NT2/D1 (cell line): ENCODE measurements at regions not wholly inside any gene's neighbourhood (a gene's known extent, or its start where the extent isn't known, plus 50 kb on each side); places are given as distances from the start of the nearest gene placed in this dataset.

Source experiments
- DNase-seq: peaks from one replicate; pipeline ENCODE4 v3.0.0-alpha.2; 2011; ENCODE audit warnings: low read depth, low spot score
- H3K27me3 ChIP-seq: 2 replicates; pipeline ENCODE4 v1.6.0; 2011; ENCODE audit warnings: mild to moderate bottlenecking; ENCODE audit not compliant: insufficient read length, insufficient read depth
- H3K36me3 ChIP-seq: 2 replicates; pipeline ENCODE4 v1.6.1; 2011; ENCODE audit warnings: mild to moderate bottlenecking, low read length, mixed read lengths; ENCODE audit not compliant: insufficient read depth, insufficient read length
- H3K4me1 ChIP-seq: 2 replicates; pipeline ENCODE4 v1.5.1; 2011; ENCODE audit not compliant: insufficient read depth, insufficient read length
- H3K4me3 ChIP-seq: 2 replicates; pipeline ENCODE4 v1.5.1; 2011; ENCODE audit warnings: low read depth; ENCODE audit not compliant: insufficient read length
- H3K9ac ChIP-seq: 2 replicates; pipeline ENCODE4 v1.6.0; 2011; ENCODE audit warnings: low read depth; ENCODE audit not compliant: insufficient read length
- H3K9me3 ChIP-seq: 2 replicates; pipeline ENCODE4 v1.5.1; 2011; ENCODE audit warnings: mild to moderate bottlenecking, low read length; ENCODE audit not compliant: insufficient read depth
- SUZ12 ChIP-seq: IDR thresholded peaks from 2 replicates; pipeline ENCODE4 v1.6.1; 2011; ENCODE audit not compliant: insufficient read length, insufficient read depth; ENCODE audit errors: extremely low read depth
- YY1 ChIP-seq: IDR thresholded peaks from 2 replicates; pipeline ENCODE4 v1.6.1; 2011; ENCODE audit not compliant: insufficient read length, insufficient read depth
- ZNF274 ChIP-seq: IDR thresholded peaks from 2 replicates; pipeline ENCODE4 v1.6.1; 2011; ENCODE audit warnings: mild to moderate bottlenecking, low read depth, low read length

DNA sequence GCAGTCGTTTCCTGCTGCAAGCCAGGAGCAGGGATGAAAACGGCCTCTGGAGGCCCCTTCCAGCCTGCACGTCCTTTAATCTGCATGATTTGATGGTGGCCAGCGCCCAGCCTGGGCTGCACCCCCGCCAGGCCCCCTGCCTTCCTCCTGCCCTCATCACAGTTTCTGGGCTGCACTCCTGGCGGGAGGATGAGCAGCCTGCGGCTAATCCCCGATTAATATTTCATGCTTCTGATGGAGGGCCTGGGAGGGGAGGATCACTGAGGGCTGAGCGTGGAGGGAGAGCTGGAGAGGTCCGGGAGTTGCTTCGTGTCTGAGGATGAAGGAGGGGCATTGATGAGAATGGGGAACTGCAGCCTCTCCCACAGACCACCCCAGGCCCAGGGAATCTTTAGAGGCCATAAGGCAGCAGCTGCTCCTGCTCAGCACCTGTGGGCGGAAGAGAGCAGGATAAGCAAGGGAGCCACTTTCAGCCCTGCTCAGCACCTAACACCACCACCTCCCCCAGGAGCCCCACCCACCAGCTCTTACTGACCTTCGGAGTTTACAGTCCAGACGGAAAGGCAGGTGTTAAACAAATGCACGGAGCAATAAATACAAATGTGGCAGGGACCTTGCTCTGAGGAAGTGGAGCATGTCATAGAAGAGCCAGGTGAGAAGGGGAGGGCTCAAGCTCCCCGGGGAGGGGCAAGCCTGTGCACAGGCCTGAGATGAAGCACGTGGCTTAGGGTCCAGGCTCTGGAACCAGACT lies 135.0 kb upstream of the NECTIN1 start:
- DNase-seq, result no peak

DNA sequence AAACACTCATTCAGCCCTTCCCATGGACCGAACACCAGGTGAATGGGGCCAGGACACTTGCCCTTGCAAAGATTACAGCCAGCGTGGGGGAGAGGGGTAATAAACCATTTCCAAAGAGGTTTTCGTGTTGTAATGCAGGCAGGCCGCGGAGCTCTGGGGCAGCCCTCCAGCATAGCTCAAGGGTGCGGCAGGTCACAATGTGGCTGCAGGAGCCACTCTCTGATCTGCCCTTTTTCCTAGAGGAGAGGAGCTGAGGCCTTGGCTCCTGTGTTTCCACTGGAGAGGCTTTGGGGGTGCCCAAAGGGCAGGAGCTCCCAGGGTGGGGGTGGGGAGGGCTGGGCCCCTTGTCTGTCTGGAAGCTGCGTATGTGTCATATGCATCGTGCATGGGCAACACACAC lies 134.2 kb upstream of the NECTIN1 start:
- Histone ChIP-seq H3K27me3 (peaks cover 14% of the 10 kb centered on the region), H3K4me3 (no peak overlapping the region), H3K36me3 (no peaks in the 10 kb centered on the region), H3K9me3 (peaks cover 5% of the 10 kb centered on the region; the same call in 1 of the 2 replicates), H3K4me1 (no peaks in the 10 kb centered on the region), H3K9ac (no peak overlapping the region)
- no peak for TF ChIP-seq ZNF274
- TF ChIP-seq YY1, result no peak
- TF ChIP-seq SUZ12, result no peak
- DNase-seq, result no peak

More for the DNA sequence above, 135.0 kb upstream of the NECTIN1 start:
- Histone ChIP-seq H3K4me1 (no peaks in the 10 kb centered on the region), H3K4me3 (no peak overlapping the region), H3K9ac (no peak overlapping the region), H3K27me3 (peaks cover 9% of the 10 kb centered on the region), H3K9me3 (peaks cover 5% of the 10 kb centered on the region; the same call in 1 of the 2 replicates), H3K36me3 (no peaks in the 10 kb centered on the region)
- TF ChIP-seq ZNF274 (no peak), SUZ12 (no peak), YY1 (no peak)

DNA sequence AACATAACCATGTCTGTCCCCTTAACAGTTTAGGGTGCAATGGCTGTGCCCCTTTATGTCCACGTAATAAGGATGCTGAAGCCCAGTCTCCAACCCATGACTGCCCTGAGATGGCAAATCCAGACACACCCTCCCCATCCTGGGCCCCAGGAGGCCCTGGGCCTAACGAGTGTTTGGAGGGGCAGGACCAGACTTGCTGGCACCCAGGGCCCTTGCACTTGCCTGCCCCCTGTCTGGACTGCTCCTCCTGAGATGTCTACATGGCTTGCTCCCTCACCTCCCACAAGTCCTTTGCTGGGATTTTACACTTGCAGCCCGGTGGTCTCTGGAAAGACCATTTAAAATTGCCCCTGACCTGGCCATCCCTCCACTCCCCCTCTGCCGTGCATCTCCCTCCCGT lies 132.2 kb upstream of the NECTIN1 start:
- Histone ChIP-seq H3K27me3 (peaks cover 14% of the 10 kb centered on the region), H3K36me3 (no peaks in the 10 kb centered on the region), H3K4me1 (peaks cover 3% of the 10 kb centered on the region), H3K9ac (no peak overlapping the region), H3K9me3 (peaks cover 5% of the 10 kb centered on the region; the same call in 1 of the 2 replicates), H3K4me3 (no peak overlapping the region)
- DNase-seq, result no peak
- no peak for TF ChIP-seq YY1
- no peak for TF ChIP-seq SUZ12
- TF ChIP-seq ZNF274, result no peak

DNA sequence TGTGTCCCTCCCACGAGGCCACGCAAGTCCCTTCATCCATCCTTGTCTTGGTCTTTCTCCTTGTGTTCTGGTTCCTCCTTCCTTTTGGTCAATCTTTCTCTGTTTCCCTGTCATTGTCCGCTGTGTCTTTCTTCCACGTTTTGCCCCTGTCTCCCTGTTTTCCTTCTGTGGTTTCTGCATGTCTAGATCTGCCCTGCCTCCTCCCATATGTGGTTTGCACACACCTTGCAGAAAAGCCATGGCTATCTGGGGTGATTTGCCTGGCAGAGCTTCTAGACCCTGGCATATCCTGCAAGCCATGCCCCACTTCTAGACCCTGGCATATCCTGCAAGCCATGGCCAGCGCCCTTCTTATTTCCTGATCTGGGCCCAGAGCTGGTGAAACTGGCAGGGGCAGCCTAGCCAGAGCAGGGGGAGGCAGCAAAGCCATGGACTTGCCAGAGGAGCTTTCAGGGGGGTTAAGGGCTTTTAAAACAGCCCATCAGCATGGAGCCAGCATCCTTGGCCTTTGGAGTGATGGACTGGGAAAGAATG lies 131.6 kb upstream of the NECTIN1 start:
- H3K4me1 ChIP-seq, result peaks cover 3% of the 10 kb centered on the region
- DNase-seq, result no peak
- H3K27me3 ChIP-seq, result peaks cover 14% of the 10 kb centered on the region
- no peak overlapping the region for H3K4me3 ChIP-seq
- no peak for TF ChIP-seq SUZ12
- no peak for TF ChIP-seq YY1
- no peak overlapping the region for H3K9ac ChIP-seq
- H3K9me3 ChIP-seq, result peaks cover 5% of the 10 kb centered on the region; the same call in 1 of the 2 replicates
- H3K36me3 ChIP-seq, result no peaks in the 10 kb centered on the region

DNA sequence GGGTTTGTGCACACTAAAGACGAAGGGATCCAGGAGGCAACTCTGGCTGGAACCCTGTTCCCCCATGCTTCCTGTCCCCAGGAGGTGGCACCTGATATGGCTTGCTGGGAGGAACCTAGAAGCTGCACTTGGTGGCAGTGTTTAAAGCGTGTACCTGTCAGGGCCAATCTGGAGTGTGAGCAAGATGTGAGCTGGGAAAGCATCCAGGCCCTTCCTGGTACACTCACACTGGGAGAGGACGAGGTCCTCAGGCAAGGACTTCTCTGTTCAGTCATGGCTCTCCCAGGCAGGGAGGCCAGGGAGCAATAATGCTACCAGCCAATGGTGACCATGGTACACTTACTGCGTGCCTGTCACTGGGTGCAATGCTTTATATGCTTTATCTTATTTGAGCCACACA lies 130.7 kb upstream of the NECTIN1 start:
- peaks cover 5% of the 10 kb centered on the region; the same call in 1 of the 2 replicates for H3K9me3 ChIP-seq
- peaks cover 14% of the 10 kb centered on the region for H3K27me3 ChIP-seq
- TF ChIP-seq YY1, result no peak
- TF ChIP-seq SUZ12, result no peak
- TF ChIP-seq ZNF274, result no peak
- H3K4me1 ChIP-seq, result peaks cover 3% of the 10 kb centered on the region
- no peak overlapping the region for H3K9ac ChIP-seq
- H3K36me3 ChIP-seq, result no peaks in the 10 kb centered on the region
- no peak for DNase-seq
- H3K4me3 ChIP-seq, result no peak overlapping the region

DNA sequence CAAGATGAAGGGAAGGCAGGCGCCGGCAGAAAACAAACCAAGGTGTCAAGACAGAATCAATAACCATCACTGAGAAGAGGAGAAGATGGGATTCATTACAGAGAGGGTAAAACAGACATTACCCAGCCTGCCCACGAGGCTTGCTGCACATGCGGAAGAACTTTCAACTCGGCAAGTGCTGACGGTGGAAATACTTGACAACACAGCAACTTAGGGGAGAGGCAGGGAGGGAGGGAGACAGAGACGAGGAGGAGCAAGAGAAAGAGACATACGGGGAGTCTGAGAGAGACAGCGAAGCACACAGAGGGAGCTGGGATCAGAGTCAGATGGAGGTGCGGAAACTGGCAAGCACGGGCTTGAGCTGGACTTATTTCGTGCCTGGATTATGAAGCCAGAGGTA lies 129.3 kb upstream of the NECTIN1 start:
- Histone ChIP-seq H3K4me1 (peaks cover 3% of the 10 kb centered on the region), H3K9ac (no peak overlapping the region), H3K4me3 (no peak overlapping the region), H3K27me3 (peaks cover 14% of the 10 kb centered on the region), H3K36me3 (no peaks in the 10 kb centered on the region), H3K9me3 (peaks cover 5% of the 10 kb centered on the region; the same call in 1 of the 2 replicates)
- no peak for TF ChIP-seq YY1
- no peak for TF ChIP-seq SUZ12
- TF ChIP-seq ZNF274, result no peak
- no peak for DNase-seq

DNA sequence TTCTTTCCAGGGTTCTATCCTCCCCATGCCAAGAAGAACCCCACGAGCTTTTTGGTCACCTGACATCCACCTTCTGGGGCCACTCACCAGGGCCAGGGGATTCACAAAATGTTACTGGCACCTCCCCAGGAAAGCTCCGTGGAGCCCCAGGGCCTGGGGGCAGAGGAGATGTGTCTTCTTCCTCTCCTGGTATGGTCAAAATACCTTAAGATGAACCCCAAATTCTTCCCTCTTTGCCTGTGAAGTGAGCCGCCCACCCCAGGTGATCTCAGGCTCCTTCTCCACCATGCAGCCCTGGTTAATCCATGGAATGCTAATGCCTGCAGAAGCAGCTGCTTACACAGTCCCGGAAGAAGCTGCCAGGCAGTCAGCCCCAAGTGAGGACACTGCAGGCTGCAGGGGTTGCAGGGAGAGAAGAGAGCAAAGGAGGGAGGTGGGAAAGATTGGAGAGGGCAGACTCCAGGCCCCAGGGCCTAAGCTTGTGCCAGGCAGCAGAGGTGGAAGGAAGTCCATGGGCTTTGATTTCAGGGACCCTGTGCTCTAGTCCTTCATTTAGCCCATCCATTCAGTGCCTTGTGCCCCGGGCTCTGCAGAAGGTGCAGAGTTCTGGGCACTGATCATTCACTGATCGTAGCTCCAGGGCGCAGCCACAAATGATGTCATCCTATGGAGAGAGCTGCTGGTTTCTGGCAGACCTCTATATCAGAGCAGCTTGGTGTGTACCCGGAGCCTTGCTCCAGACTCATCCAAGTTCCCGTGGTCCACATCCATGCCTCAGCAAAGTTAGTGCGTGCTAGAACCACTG lies 127.9 kb upstream of the NECTIN1 start:
- TF ChIP-seq ZNF274, result no peak
- TF ChIP-seq SUZ12, result no peak
- TF ChIP-seq YY1, result no peak
- Histone ChIP-seq H3K4me1 (peaks cover 3% of the 10 kb centered on the region), H3K4me3 (no peak overlapping the region), H3K36me3 (no peaks in the 10 kb centered on the region), H3K9me3 (no peaks in the 10 kb centered on the region), H3K27me3 (peaks cover 14% of the 10 kb centered on the region), H3K9ac (no peak overlapping the region)
- no peak for DNase-seq
